ENCODE measurements at regions not wholly inside any gene's neighbourhood (a gene's known extent, or its start where the extent isn't known, plus 50 kb on each side); places are given as distances from the start of the nearest gene placed in this dataset.

DNA sequence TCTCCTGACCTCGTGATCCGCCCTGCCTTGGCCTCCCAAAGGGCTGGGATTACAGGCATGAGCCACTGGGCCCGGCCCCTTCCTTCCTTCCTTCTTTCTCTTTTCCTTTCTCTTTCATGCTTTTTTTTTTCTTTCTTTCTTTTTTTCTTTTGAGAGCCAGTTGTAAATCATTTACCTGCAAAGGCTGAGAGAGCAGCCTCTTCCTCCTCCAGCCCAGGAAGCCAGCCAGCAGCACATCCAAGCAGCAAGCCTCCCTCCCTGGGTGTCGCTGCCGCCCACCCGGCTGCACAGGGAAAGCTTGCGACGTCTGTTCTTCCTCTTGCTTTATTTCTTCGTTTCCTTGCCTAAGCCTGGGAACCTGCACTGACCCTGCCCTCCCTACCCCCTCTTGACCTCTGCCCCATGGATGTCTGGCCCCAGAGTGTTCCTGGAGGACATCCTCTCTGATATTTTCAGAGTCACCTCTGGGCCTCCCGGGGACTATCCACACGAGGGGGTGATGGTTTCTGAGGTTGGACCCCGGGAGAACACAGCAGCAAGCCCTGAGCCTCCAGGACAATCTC is 62.8 kb upstream of the MYL10 start:
- no peak for FAIRE-seq
- ChIA-PET CTCF (interaction anchor here (1.0 to 1.5 kb wide), 2 partner anchors 51 to 545 kb away, joined by 3 to 4 read pairs; no protein-coding TSS in a partner anchor), POLR2A (no interaction called here)
- Histone ChIP-seq H3K9ac (replicated peaks; ENCODE audit: extremely low read depth, insufficient read depth, low read length) (no peak overlapping the region), H4K20me1 (replicated peaks; ENCODE audit: control insufficient read depth, extremely low read depth, insufficient read depth, low read length) (no peaks in the 10 kb centered on the region), H3K4me3 (replicated peaks in 1 of 3; ENCODE audit: insufficient read depth in 1 of 3, low read depth in 1 of 3, low read length in 3 of 3) (no peak overlapping the region), H3K27ac (ENCODE audit: insufficient read depth, low read depth, low read length) (no peak overlapping the region), H3K27me3 (ENCODE audit: control insufficient read depth in 2 of 2, insufficient read depth in 2 of 2, low read length in 2 of 2) (no peaks in the 10 kb centered on the region), H3K36me3 (ENCODE audit: control insufficient read depth in 2 of 2, extremely low read depth in 1 of 2, insufficient read depth in 2 of 2, low read length in 2 of 2) (no peaks in the 10 kb centered on the region), H3K9me3 (replicated peaks; ENCODE audit: control insufficient read depth, insufficient read depth, low read length) (no peaks in the 10 kb centered on the region), H3K9me1 (replicated peaks; ENCODE audit: control insufficient read depth, extremely low read depth, insufficient read depth, low read length) (no peaks in the 10 kb centered on the region), H2AFZ (ENCODE audit: low read depth, low read length) (no peak overlapping the region), H3K79me2 (ENCODE audit: control insufficient read depth, insufficient read depth, low read length) (no peaks in the 10 kb centered on the region), H3K4me2 (ENCODE audit: insufficient read depth, low read length) (no peak overlapping the region), H3K4me1 (ENCODE audit: control insufficient read depth, extremely low read depth, insufficient read depth, low read length) (peaks cover 6% of the 10 kb centered on the region)
- intact Hi-C loops (cut with micrococcal nuclease): loop anchor here (5.0 kb wide), 1 partner anchor 50 kb away; no protein-coding TSS in a partner anchor
- TF ChIP-seq EZH2 (IDR thresholded peaks at IDR 0.05; ENCODE audit: borderline replicate concordance, low read depth, low read length, severe bottlenecking): no peak
- TF ChIP-seq, protein P1, sequence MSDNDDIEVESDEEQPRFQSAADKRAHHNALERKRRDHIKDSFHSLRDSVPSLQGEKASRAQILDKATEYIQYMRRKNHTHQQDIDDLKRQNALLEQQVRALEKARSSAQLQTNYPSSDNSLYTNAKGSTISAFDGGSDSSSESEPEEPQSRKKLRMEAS (IDR thresholded peaks at IDR 0.05; ENCODE audit: insufficient read depth, insufficient read length): no peak
- TF ChIP-seq POLR2A (IDR thresholded peaks at IDR 0.05; ENCODE audit: low read depth, low read length): no peak
- TF ChIP-seq MYC (IDR thresholded peaks at IDR 0.05; ENCODE audit: low read depth, low read length): no peak
- TF ChIP-seq FOS (IDR thresholded peaks at IDR 0.05; ENCODE audit: borderline replicate concordance, insufficient read depth, low read length): no peak
- TF ChIP-seq JUN (IDR thresholded peaks at IDR 0.05; ENCODE audit: borderline replicate concordance, insufficient read depth, insufficient read length, low read depth): no peak
- dilution Hi-C loops (cut with MboI; ENCODE audit: extremely low pct_ligation_motif_present, low sequenced_read_pairs): no loop called here
- no peak for DNase-seq (ENCODE audit: low read depth, low spot score)
- BruUV-seq (replicated peaks): no TSS peak

DNA sequence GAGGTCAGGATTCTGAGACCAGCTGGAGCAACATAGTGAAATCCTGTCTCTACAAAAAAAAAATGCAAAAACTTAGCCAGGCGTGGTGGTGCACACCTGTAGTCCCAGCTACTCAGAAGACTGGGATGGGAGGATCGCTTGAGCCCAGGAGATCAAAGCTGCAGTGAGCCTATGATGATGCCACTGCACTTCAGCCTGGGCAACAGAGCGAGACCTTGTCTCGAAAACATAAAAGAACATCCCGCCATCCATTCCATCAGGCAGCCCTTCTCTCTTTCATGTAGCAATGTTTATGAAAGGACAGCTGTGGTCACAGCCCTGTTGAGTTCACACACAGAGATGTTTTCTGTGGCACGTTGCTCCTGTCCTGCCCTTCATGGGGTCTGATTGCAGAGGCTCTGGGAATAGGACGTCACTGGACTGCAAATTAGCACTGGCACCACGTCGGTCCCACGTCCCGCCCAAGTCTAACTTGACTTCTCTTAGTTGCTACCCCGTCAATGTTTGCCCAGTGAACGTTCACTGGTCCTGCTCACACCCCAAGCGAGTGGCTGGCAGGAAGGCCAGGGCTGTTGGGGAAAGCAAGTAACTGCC is 64.5 kb upstream of the MYL10 start:
- Histone ChIP-seq H3K4me2 (ENCODE audit: insufficient read depth, low read length) (no peak overlapping the region), H3K79me2 (ENCODE audit: control insufficient read depth, insufficient read depth, low read length) (no peaks in the 10 kb centered on the region), H3K9me1 (replicated peaks; ENCODE audit: control insufficient read depth, extremely low read depth, insufficient read depth, low read length) (no peaks in the 10 kb centered on the region), H2AFZ (ENCODE audit: low read depth, low read length) (no peak overlapping the region), H4K20me1 (replicated peaks; ENCODE audit: control insufficient read depth, extremely low read depth, insufficient read depth, low read length) (no peaks in the 10 kb centered on the region), H3K27ac (ENCODE audit: insufficient read depth, low read depth, low read length) (no peak overlapping the region), H3K36me3 (ENCODE audit: control insufficient read depth in 2 of 2, extremely low read depth in 1 of 2, insufficient read depth in 2 of 2, low read length in 2 of 2) (no peaks in the 10 kb centered on the region), H3K27me3 (ENCODE audit: control insufficient read depth in 2 of 2, insufficient read depth in 2 of 2, low read length in 2 of 2) (no peaks in the 10 kb centered on the region), H3K9ac (replicated peaks; ENCODE audit: extremely low read depth, insufficient read depth, low read length) (no peak overlapping the region), H3K4me3 (replicated peaks in 1 of 3; ENCODE audit: insufficient read depth in 1 of 3, low read depth in 1 of 3, low read length in 3 of 3) (no peak overlapping the region), H3K9me3 (replicated peaks; ENCODE audit: control insufficient read depth, insufficient read depth, low read length) (no peaks in the 10 kb centered on the region), H3K4me1 (ENCODE audit: control insufficient read depth, extremely low read depth, insufficient read depth, low read length) (peaks cover 2% of the 10 kb centered on the region)
- BruUV-seq (replicated peaks): no TSS peak
- dilution Hi-C loops (cut with MboI; ENCODE audit: extremely low pct_ligation_motif_present, low sequenced_read_pairs) (no loop called here), intact Hi-C loops (cut with micrococcal nuclease) (loop anchor here (5.0 kb wide), 1 partner anchor 49 kb away; no protein-coding TSS in a partner anchor)
- DNase-seq (ENCODE audit: low read depth, low spot score) (no peak), FAIRE-seq (no peak)
- ChIA-PET POLR2A (no interaction called here), CTCF (interaction anchor here (0.7 to 1.4 kb wide), 2 partner anchors 9 to 91 kb away, joined by 3 read pairs; no protein-coding TSS in a partner anchor)
- TF ChIP-seq FOS (IDR thresholded peaks at IDR 0.05; ENCODE audit: borderline replicate concordance, insufficient read depth, low read length): no peak
- TF ChIP-seq GATA2 (IDR thresholded peaks at IDR 0.05; ENCODE audit: insufficient read depth, insufficient read length, low read depth, low read length): no peak
- TF ChIP-seq MYC (IDR thresholded peaks at IDR 0.05; ENCODE audit: low read depth, low read length): no peak
- TF ChIP-seq EZH2 (IDR thresholded peaks at IDR 0.05; ENCODE audit: borderline replicate concordance, low read depth, low read length, severe bottlenecking): no peak
- TF ChIP-seq, protein P2, sequence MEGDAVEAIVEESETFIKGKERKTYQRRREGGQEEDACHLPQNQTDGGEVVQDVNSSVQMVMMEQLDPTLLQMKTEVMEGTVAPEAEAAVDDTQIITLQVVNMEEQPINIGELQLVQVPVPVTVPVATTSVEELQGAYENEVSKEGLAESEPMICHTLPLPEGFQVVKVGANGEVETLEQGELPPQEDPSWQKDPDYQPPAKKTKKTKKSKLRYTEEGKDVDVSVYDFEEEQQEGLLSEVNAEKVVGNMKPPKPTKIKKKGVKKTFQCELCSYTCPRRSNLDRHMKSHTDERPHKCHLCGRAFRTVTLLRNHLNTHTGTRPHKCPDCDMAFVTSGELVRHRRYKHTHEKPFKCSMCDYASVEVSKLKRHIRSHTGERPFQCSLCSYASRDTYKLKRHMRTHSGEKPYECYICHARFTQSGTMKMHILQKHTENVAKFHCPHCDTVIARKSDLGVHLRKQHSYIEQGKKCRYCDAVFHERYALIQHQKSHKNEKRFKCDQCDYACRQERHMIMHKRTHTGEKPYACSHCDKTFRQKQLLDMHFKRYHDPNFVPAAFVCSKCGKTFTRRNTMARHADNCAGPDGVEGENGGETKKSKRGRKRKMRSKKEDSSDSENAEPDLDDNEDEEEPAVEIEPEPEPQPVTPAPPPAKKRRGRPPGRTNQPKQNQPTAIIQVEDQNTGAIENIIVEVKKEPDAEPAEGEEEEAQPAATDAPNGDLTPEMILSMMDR (IDR thresholded peaks at IDR 0.05; ENCODE audit: extremely low read depth in 1 of 2, insufficient read depth in 1 of 2, low read depth in 1 of 2, low read length in 2 of 2): no peak
- no peak for TF ChIP-seq JUN (IDR thresholded peaks at IDR 0.05; ENCODE audit: borderline replicate concordance, insufficient read depth, insufficient read length, low read depth)
- TF ChIP-seq POLR2AphosphoS5 (IDR thresholded peaks at IDR 0.05; ENCODE audit: insufficient read depth, low read depth, low read length): no peak
